NCI-H1436 treated with DMSO at 0.1 percent for 48 hours (cell line): ENCODE measurements at regions not wholly inside any gene's neighbourhood (a gene's known extent, or its start where the extent isn't known, plus 50 kb on each side); places are given as distances from the start of the nearest gene placed in this dataset.

ENCODE experiments used
- DNase-seq: peaks from one replicate; lab custom pipeline; 2025; lab: John Stamatoyannopoulos, UW

DNA sequence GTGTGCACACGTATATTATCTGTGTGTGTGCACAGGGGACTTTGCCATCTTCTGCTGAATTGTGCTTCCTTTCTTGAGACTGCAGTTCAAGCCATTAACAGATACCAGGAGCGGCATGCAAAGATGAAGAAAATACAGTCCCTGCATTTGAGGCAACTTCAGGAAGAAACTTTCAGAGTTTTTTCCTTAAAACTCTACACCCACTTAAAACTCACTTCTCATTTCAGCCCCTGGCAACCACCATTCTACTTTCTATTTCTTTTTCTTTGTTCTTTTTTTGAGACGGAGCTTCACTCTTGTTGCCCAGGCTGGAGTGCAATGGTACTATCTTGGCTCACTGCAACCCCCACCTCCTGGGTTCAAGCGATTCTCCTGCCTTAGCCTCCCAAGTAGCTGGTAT lies 448.9 kb upstream of the ZMIZ1 start:
- DNase-seq: no peak

DNA sequence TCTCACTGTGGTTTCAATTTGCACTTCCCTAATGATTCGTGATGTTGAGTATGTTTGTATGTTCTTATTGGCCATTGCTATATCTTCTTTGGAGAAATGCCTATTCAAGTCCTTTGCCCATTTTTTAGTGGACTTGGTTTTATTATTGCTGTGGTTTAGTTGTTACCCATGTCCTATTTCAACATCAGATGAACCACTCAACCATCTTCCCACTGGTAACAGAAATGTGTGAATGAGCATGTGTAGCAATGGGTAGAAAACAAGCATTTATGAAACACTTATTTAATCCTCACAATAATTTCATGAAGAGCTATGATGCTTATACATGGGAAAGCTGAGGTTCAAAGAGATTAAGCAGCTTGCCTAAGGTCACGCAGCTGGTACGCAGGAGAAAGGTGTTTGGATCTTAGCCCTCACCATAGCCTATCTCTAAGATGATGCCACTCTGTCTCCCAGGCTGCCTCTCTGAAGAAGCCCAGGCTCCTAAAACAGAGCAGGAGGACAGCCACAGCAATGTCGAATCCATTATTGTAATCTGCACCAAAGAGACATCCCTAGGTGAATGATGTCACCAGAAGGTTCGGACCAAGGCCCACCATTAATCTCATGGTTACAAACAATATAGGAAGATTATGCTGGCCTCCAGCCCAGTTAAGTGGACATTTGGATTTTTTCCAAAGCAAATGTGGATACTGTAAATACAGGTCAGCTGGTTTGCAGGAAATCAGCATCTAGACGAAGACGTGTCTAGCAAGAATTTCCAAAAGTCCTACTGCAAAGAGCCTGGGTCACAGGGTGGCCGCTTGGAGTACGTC lies 447.6 kb upstream of the ZMIZ1 start:
- DNase-seq: no peak

DNA sequence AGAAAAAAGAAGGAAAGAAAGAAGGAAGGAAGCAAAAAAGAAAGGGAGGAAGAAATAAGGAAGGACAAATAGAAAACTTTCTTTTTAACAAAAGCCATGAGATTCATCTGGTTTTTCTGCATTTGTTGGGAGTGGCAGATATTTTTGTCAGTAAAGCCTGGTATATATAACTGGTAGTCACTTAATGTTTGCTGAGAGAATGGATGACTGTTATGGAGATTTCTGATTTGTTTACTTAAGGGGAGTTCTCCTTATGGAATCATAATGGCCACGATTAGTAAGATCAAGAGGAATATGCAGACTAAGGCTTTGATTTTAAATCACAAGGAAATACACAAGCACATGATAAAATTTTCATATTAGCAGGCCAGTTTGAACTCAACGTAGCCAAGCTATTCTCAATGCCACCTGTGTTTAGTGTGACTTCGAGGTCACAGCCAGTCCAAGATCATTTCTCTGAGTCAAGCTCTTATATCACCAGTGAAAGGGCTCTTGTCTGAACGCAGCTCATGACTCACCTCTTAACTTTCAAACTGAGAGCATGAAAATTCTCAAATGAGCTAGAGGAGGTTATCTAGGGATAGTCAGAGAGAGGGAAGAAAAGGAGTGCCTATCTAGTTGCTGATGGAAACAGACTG lies 445.1 kb upstream of the ZMIZ1 start:
- peak; percentile 37 for DNase-seq

DNA sequence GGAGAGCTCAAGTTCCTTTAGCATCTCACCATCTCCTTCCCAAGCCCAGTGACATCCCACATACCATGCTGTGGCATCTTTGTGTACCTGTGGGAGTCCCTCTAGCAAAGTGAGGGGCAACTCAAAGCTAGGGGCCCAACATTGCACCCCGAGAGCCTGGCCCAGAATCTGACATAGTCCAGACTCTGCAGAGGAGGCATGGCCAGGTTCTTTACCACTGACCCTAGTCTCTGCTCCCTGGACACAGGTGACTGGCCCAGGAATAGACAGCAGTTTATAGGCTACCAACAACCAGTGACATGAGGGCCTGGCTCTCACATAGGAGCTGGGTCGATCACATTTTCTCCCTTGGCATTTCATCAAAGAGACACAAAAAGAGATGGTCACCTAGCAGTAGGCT lies 444.0 kb upstream of the ZMIZ1 start:
- DNase-seq: no peak

DNA sequence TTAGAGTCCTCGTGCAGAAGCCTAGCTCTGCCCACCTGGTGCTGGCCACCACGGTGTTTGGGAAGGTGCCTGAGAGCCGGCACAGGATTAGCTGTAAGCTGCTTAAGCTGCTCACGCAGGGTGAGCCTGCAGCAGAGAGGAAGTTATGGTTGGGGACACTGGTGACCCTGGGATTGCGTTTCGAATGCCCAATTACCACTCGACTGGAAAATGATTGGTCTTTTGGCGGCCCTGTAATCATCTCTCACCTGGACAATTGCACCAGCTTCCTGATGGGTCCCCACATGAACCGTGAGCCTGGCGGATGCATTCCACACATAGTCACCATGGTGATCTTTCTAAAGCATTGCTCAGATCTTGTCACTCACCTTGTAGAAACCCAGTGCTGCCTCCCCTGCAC lies 442.3 kb upstream of the ZMIZ1 start:
- no peak for DNase-seq

DNA sequence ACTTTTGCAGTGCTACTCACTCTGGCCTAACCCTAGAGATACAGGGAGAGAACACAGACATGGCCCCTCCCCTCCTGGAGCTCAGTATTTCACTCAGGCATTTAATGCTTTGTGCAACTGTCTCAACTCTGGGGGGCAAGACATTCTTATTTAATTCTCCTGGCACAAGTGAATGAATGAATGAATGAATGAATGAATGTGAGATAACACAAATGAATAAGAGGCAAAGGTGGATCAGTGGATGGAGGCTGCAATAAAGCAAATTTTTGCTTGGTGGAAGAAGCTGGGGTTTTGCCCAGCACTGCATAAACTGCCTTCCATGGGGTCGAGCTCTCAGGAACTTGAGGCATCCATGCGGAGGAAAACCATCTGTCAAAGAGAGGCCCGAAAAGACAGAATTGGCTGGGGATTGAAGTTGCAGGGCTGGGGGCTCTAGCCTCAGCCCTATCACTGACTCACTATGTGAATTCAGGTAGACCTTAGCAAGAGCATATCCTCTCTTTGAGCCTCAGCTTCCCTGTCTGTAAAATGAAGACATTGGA lies 441.4 kb upstream of the ZMIZ1 start:
- no peak for DNase-seq

DNA sequence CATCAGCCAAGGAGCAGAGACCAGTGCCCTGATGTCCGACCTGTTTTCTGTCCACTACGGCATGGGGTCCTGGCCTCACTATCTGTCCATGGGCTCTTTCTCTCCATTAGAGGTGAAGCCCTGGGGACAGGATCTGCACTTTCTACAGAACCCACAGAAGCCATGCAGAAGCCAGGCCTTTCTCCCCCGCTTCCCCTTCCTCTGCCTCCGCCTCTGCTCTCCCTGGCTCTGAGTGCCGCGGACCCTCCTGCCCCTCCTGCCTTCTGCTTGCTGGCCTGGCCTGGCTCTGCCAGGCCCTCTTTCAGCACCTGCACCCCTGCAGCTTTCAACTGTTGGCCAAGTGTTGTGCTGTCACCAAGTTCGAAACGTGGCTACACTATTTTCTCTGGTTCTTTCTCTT lies 439.8 kb upstream of the ZMIZ1 start:
- DNase-seq: no peak

DNA sequence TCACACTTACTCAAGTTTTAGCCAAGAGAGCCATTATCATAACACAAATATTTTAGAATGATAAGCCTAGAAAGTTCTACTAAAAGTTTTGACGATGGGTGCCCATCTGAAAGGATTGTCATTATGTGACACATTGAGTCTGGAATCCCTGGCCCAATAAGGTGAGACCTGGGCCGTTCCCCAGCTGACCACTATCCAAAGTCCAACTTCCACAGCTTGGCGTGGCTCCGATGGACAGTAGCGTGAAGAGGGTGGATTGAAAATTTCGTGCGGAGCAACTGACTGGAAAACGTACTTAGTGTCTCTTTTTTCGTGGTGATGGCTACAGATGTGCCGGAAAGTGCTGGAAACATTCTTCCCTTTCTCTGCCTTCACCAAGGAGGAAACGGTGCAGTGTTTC lies 439.0 kb upstream of the ZMIZ1 start:
- DNase-seq: no peak

DNA sequence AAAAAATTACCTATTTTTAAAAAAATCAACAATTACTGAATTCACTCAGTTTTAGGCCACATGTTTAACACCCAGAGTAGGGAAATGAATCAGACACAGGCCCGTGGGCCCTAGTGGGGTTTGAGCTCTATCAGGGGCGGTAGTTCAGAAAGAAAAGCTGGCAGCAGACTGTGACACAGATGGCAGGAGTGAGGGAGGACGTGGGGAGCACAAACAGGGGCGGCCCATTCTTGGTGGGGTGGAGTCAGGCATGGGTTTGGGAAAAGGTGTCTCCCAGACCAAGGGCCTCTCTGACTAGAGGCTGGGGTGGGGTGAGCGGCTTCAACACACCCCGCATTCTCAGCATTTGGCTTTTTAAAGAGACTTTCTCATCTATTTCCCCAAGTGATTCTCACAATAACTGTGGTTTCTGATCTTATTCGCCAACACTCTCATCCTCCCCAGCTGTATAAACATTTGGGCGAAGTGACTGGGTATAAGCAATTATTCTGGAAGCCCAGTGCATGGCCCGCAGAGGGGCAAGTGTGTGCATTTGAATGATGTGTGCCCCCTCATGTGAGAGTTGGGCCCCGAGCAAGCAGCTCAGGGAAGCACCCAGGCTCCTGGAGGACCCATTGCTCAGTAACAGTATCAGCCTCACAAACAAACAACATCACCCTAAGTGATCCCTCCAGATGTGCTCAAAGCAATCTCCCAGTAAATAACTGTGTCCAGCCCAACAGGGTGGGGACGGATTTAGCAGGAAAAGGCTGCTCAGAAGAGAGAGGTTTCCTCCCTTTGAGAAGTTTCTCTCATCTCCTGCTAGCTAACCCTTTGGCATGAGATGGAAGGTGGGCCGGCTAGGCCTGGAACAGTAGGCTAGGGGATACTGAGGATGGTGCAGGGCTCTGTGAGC lies 437.6 kb upstream of the ZMIZ1 start:
- no peak for DNase-seq

DNA sequence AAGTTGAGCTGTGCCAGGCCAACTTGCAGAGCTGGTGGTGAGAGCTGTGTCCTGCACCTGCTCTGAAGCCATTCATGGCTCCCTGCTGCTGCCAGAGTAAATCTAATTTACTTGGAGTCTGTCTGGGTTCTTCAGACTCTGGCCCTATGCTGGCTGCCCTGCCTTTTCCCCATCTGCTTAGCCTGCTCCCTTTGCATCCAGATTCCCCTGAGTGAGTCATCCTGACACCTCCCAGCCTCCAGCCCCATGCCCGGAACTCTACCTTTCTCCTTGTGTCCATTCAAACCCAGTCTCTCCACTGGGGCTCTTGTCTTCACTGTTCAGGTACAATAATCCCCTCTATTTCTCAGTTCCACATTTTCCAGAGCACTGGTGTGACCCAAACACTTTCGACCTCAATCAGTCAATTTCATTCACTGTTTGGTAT lies 434.4 kb upstream of the ZMIZ1 start:
- DNase-seq: no peak

DNA sequence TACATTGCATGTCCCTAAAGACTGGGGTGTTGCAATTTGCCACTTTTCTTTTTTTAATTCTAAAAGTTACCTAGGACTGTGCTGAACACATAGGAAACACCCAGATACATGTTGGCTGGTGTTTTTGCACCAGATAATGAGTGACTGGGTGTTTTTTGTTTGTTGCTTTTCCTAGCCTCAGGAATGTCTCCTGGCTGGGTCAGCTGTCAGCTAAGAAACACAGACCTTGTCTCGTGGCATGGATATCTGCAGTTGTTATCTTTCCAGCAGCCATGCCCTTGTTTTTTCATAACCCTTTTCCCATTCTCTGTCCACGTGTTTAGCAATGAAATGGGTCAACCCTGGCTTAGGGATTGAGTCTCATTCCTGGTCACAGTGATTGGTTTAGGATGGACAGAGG lies 433.9 kb upstream of the ZMIZ1 start:
- DNase-seq: no peak

DNA sequence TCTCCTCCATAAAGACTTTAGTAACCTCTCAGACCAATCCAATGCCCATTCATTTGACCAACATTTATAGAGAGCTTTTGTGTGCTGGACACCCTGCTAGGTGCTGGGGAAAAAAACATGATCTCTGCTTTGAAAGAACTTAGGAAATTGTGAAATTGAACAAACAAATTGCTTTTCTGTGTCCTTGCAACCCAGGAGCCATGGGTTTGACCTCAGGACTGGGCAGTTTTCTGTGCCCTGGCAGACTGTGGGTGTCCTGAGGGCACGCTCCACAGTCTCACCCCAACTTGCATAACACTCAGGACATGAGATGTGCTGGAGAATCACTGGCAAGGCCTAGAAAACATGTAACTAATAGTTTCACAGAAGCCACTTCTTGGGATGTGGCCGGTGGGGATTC lies 429.1 kb upstream of the ZMIZ1 start:
- no peak for DNase-seq

DNA sequence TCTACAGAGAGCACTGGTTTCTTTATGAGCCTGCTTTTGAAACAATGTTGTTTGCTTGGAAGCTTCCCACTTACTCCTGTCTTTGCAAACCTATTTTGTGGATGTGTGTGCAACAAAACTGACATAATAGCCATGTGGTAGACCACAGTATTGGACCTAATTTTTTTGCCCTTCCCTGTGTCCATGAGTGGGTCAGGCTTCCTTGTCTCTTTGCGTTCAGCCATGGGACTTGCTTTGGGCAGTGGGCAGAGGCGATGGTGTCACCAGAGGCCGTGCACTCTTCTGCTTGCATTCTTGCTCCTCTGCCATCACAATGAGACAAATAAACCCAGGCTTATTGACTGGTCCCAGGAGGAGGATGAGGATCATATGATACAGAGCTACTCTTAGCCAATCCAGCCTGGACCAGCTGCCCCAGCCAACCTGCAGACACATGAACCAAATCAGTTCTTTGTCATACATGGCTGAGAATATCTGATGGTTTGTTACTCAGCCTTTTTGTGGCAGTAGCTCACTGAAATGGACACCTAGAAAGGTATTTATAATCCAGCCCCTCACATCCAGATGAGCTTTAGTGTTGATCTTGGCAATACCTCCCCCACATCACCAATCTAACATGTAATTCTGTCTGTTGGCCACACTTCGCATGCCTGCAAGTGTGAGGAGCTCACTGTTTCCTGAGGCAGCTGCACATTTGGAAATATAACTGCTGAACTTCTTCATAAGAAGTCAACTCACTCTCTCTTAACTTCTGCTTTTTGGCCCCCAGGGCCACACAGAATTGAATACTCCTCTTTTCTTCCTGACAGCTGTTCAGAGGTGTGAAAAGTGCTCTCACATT lies 427.8 kb upstream of the ZMIZ1 start:
- DNase-seq: no peak

DNA sequence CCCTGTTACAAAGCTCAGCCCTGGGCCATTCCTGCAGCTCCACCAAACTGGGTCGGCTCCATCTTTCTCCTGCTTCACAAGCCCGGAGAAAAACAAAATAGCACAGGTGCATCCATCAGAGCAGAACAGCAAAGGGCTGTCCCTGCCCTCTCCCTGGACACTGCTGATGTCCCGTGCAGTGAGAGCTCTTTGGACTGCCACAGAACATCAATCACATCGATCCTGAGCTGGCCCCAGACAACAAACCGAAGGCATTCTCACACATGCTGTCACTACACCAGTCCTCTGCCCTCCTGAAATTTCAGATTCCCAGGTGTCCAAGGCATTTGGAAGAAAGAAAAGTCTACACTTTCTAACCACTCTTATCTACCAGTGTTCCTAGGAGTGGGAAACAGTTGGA lies 427.1 kb upstream of the ZMIZ1 start:
- DNase-seq: no peak

DNA sequence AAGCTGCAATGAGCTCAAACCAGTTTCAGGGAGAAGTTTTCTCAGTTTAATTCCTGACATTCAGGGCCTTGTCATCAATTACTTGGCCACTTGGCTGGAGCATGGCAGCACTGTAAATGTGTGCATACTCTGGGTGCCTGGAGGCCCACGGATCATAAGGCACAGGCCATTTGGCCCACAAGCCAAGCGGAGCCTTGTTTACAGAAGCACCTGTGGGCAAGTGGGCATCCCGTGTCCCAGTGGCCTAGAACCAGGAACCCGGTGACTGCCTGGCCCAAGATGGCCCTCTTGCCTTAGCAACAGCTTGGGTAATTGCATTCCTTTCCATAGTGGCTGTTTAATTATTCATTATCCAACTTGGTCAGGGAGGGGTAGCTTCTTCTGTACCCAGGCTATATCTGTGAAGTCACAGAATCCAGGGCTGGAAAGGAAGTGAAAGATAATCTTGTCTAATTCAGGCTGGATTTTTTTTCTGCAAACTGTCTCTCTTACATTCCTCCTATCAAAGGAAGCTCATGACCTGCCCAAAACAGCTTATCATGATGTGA lies 426.4 kb upstream of the ZMIZ1 start:
- DNase-seq: no peak

DNA sequence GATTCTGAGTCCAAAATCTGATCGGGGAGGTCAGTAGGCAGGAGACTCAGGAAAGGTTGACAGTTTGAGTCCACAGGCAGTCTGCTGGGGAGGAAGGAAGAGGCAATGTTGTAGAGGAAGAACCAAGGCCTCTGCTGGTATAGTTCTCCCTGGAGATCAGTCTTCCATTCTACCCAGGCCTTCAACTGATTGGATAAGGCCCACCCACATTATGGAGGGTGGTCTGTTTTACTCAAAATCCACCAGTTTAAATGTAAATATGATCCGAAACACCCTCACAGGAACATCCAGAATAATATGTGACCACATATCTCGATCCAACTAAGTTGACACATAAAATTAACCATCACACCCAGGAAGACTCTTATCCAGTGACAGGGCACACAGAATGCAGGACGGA lies 425.3 kb upstream of the ZMIZ1 start:
- DNase-seq: no peak

DNA sequence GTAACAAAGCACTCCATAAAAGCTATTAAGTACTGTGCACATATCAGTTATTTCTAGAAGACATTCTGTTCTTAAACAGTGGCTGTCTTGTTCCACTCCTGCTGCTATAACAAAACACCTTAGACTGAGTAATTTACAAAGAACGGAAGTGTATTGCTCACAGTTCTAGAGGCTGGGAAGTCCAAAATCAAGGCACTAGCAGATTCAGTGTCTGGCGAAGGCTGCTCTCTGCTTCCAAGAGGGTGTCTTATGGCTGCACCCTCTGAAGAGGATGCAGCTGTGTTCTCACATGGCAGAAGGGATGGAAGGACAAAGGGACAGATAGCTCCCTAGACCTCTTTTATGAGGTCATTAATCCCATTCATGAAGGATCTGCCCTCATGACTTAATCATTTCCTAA lies 424.2 kb upstream of the ZMIZ1 start:
- no peak for DNase-seq

DNA sequence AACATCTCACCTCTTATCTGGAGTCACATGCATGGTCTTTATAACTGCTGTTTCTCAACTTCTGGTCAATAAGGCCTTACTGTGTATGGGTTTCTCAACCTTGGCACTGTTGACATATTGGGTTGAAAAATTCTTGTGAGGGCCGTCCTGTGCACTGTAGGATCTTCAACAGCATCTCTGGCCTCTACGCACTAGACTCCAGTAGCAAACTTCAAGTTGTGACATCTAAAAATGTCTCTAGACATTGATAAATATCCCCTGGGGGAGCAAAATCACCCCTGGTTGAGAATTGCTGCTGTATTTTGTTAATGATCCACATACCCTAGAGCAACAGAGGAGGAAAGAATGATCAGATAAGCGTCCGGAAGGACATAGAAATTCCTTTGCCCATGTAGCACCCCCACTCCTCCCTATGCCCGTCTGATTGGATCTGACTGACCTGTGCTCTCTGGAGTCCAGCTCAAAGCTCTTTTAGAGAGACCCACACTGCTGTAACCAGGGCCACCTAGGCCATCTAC lies 423.5 kb upstream of the ZMIZ1 start:
- DNase-seq: no peak

DNA sequence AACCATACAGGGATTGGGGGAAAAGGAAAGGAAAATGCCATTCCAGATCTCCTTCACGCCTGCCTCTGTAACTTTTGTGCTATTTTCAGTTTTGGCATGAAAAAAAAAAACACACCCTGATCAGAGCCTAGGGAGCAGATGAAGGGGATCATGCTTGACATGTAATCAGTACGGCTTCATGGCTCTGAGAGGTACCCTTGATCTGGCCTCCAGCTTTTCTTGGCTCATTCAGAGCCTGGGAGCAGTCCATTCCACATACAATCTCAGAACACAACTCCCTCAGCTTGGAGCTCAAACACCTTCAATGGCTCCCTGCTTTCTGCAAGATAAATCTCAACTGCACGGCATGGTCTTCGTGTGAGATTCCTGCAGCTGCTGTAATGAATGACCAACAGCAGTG lies 422.8 kb upstream of the ZMIZ1 start:
- no peak for DNase-seq

DNA sequence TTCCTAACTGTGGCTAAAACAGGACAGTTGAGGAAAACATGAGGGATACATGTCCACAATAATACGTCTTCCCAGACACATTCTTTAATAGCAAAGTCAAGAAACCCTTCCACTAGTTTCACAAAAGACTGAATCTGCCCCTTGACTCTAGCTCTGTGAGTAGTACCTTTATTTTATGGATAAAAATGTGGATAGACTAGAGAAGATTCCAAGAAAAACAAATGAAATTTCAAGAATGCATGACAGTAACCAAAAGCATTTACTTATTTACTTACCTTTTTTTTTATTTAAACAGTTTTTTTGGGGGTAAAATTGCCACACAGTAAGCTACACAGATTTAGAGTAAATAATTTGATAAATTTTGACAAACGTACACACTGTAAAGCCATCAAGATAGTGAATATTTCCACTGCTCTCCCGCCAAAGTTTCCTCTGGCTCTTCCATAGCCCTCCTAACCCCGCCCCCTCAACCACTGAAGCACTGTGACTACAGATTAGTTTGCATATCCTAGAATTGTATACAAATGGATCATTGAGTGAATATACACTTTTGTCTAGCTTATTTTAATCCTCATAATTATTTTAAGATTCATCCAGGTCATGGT lies 420.4 kb upstream of the ZMIZ1 start:
- DNase-seq: no peak

DNA sequence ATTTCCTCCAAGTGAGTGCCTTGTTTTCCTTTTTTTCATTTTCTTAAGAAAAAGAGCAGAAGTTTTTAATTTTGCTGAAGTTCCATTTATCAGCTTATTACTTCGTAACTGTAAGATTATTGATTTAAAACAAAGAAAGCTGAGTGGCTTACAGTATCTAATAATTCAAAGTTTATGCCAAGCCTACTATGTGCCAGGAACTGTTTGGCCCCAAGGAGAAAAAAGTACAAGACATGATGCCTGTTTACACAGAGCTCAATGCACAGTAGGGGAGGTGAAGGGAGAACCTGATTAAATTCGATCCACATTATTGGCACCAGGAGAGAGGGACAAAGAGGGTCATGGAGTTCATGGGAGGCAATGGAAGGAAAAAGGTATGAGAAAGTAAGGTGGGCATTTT lies 419.3 kb upstream of the ZMIZ1 start:
- no peak for DNase-seq
